OCI-LY7 (cell line): ENCODE measurements at regions not wholly inside any gene's neighbourhood (a gene's known extent, or its start where the extent isn't known, plus 50 kb on each side); places are given as distances from the start of the nearest gene placed in this dataset.

Experiments used
- BruUV-seq: library from RNA; stranded (reverse); fragments of 400-500 nt; replicated peaks from 2 replicates; lab custom pipeline; 2021; lab: Mats Ljungman, UMichigan
- CTCF ChIA-PET: fragments of 300-600 bp; sonication (Branson Sonifier 250); formaldehyde crosslinking; loops from one replicate; lab custom pipeline; 2022; ENCODE audit warnings: antibody characterized with exemption; ENCODE audit not compliant: unreplicated experiment; lab: Charles Lee
- POLR2A ChIA-PET: fragments of 300-600 bp; sonication (Branson Sonifier 250); formaldehyde crosslinking; loops from one replicate; lab custom pipeline; 2022; ENCODE audit warnings: antibody characterized with exemption; lab: Charles Lee
- DNase-seq: peaks from one replicate; pipeline ENCODE4 v3.0.0-alpha.2; 2015; ENCODE audit warnings: low spot score
- H2AFZ ChIP-seq: fragments of 200-600 bp; sonication (generic), shearing (Covaris generic); 2 replicates; pipeline ENCODE4 v1.6.1; 2014; ENCODE audit warnings: mild to moderate bottlenecking, antibody characterized with exemption, low read length, moderate library complexity
- H3K27ac ChIP-seq: fragments of 200-600 bp; sonication (generic); 2 replicates; pipeline ENCODE4 v1.5.1; 2014; ENCODE audit warnings: mixed run types, low read depth, mild to moderate bottlenecking, moderate library complexity, low read length, inconsistent platforms; ENCODE audit not compliant: poor library complexity, severe bottlenecking
- H3K36me3 ChIP-seq: fragments of 200-600 bp; sonication (generic); 2 replicates; pipeline ENCODE4 v1.6.1; 2014; ENCODE audit warnings: mild to moderate bottlenecking, antibody characterized with exemption, low read length, moderate library complexity, mixed read lengths; ENCODE audit not compliant: insufficient read depth
- H3K4me1 ChIP-seq: fragments of 200-600 bp; sonication (generic); 2 replicates; pipeline ENCODE4 v1.5.1; 2014; ENCODE audit warnings: mild to moderate bottlenecking, low read length; ENCODE audit not compliant: insufficient read depth, poor library complexity, severe bottlenecking
- H3K4me2 ChIP-seq: fragments of 200-600 bp; sonication (generic); 2 replicates; pipeline ENCODE4 v1.6.1; 2014; ENCODE audit warnings: mild to moderate bottlenecking, low read length
- H3K4me3 ChIP-seq: fragments of 200-600 bp; sonication (generic); 2 replicates; pipeline ENCODE4 v1.5.1; 2014; ENCODE audit warnings: mild to moderate bottlenecking, low read depth, low read length; ENCODE audit not compliant: poor library complexity, severe bottlenecking
- H3K79me2 ChIP-seq: fragments of 200-600 bp; sonication (generic); 2 replicates; pipeline ENCODE4 v1.6.1; 2016; ENCODE audit warnings: low read depth, mild to moderate bottlenecking, low read length, moderate library complexity, mixed read lengths; ENCODE audit not compliant: insufficient read depth
- H3K9me2 ChIP-seq: fragments of 200-600 bp; sonication (generic); 2 replicates; pipeline ENCODE4 v1.6.1; 2016; ENCODE audit warnings: mild to moderate bottlenecking, low read length, mixed read lengths; ENCODE audit not compliant: insufficient read depth
- H3K9me3 ChIP-seq: fragments of 200-600 bp; sonication (generic); 2 replicates; pipeline ENCODE4 v1.6.1; 2014; ENCODE audit warnings: mild to moderate bottlenecking, mixed run types, low read length, mixed read lengths
- H4K20me1 ChIP-seq: fragments of 200-600 bp; sonication (generic); 2 replicates; pipeline ENCODE4 v1.6.1; 2014; ENCODE audit warnings: mild to moderate bottlenecking, antibody characterized with exemption, low read length, moderate library complexity, mixed read lengths; ENCODE audit not compliant: insufficient read depth
- EZH2phosphoT487 ChIP-seq: fragments of 200-600 bp; sonication (generic); IDR thresholded peaks from 2 replicates; pipeline ENCODE4 v1.6.1; 2018; ENCODE audit warnings: low read depth, borderline replicate concordance, mild to moderate bottlenecking, mixed run types, antibody characterized with exemption, low read length, moderate library complexity, mixed read lengths
- intact Hi-C: fragments of 100-400 bp; cut with micrococcal nuclease; formaldehyde crosslinking; loops from one replicate; pipeline ENCODE4 v1.10.0; 2022; ENCODE audit not compliant: unreplicated experiment
- TF ChIP-seq, protein P1 (sequence below): fragments of 200-600 bp; sonication (generic); conservative IDR thresholded peaks from 2 replicates; pipeline ENCODE4 v1.5.1; 2014; ENCODE audit warnings: mild to moderate bottlenecking, antibody characterized with exemption, low read length, moderate library complexity, mixed read lengths

- Histone ChIP-seq H3K27ac (no peak overlapping the region), H3K9me3 (no peaks in the 10 kb centered on the region), H3K9me2 (no peaks in the 10 kb centered on the region), H3K4me2 (no peak overlapping the region), H3K36me3 (no peaks in the 10 kb centered on the region), H3K4me3 (no peak overlapping the region), H3K4me1 (no peaks in the 10 kb centered on the region), H3K79me2 (no peaks in the 10 kb centered on the region), H4K20me1 (no peaks in the 10 kb centered on the region), H2AFZ (no peak overlapping the region)
- ChIA-PET POLR2A (interaction anchor here (0.7 kb wide), 1 partner anchor 505 kb away, joined by 4 read pairs; no protein-coding TSS in a partner anchor), CTCF (no interaction called here)
- no peak for TF ChIP-seq EZH2phosphoT487
- TF ChIP-seq, protein P1, sequence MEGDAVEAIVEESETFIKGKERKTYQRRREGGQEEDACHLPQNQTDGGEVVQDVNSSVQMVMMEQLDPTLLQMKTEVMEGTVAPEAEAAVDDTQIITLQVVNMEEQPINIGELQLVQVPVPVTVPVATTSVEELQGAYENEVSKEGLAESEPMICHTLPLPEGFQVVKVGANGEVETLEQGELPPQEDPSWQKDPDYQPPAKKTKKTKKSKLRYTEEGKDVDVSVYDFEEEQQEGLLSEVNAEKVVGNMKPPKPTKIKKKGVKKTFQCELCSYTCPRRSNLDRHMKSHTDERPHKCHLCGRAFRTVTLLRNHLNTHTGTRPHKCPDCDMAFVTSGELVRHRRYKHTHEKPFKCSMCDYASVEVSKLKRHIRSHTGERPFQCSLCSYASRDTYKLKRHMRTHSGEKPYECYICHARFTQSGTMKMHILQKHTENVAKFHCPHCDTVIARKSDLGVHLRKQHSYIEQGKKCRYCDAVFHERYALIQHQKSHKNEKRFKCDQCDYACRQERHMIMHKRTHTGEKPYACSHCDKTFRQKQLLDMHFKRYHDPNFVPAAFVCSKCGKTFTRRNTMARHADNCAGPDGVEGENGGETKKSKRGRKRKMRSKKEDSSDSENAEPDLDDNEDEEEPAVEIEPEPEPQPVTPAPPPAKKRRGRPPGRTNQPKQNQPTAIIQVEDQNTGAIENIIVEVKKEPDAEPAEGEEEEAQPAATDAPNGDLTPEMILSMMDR: no peak
- intact Hi-C loops: no loop called here
- no peak for DNase-seq
- no TSS peak for BruUV-seq
Measured at GRCh38 chrX:45537936-45538335, 337.3 kb upstream of the DIPK2B start.

- H3K9me2 ChIP-seq: no peaks in the 10 kb centered on the region
- no peak overlapping the region for H3K4me2 ChIP-seq
- H3K4me1 ChIP-seq: no peaks in the 10 kb centered on the region
- intact Hi-C loops: no loop called here
- no peaks in the 10 kb centered on the region for H3K9me3 ChIP-seq
- no peak overlapping the region for H2AFZ ChIP-seq
- H3K27ac ChIP-seq: no peak overlapping the region
- no peaks in the 10 kb centered on the region for H3K79me2 ChIP-seq
- ChIA-PET POLR2A (interaction anchor here (0.7 kb wide), 1 partner anchor 141 kb away, joined by 3 read pairs; no protein-coding TSS in a partner anchor), CTCF (no interaction called here)
- H3K36me3 ChIP-seq: no peaks in the 10 kb centered on the region
- DNase-seq: no peak
- TF ChIP-seq EZH2phosphoT487: no peak
- TF ChIP-seq, protein P1: no peak
- no peak overlapping the region for H3K4me3 ChIP-seq
- H4K20me1 ChIP-seq: no peaks in the 10 kb centered on the region
- no TSS peak for BruUV-seq
Measured at GRCh38 chrX:45527834-45528233, 327.2 kb upstream of the DIPK2B start.

- H3K4me2 ChIP-seq: no peak overlapping the region
- BruUV-seq: no TSS peak
- H3K4me3 ChIP-seq: no peak overlapping the region
- no peaks in the 10 kb centered on the region for H3K4me1 ChIP-seq
- ChIA-PET POLR2A (no interaction called here), CTCF (no interaction called here)
- no peaks in the 10 kb centered on the region for H3K36me3 ChIP-seq
- no peak overlapping the region for H3K27ac ChIP-seq
- TF ChIP-seq, protein P1: no peak
- TF ChIP-seq EZH2phosphoT487: no peak
- no peaks in the 10 kb centered on the region for H3K79me2 ChIP-seq
- intact Hi-C loops: no loop called here
- H4K20me1 ChIP-seq: no peaks in the 10 kb centered on the region
- DNase-seq: no peak
- no peaks in the 10 kb centered on the region for H3K9me2 ChIP-seq
- H3K9me3 ChIP-seq: no peaks in the 10 kb centered on the region
- no peak overlapping the region for H2AFZ ChIP-seq
Measured at GRCh38 chrX:45524805-45525204, 324.1 kb upstream of the DIPK2B start.
